ENCODE measurements at regions not wholly inside any gene's neighbourhood (a gene's known extent, or its start where the extent isn't known, plus 50 kb on each side); places are given as distances from the start of the nearest gene placed in this dataset.

DNA sequence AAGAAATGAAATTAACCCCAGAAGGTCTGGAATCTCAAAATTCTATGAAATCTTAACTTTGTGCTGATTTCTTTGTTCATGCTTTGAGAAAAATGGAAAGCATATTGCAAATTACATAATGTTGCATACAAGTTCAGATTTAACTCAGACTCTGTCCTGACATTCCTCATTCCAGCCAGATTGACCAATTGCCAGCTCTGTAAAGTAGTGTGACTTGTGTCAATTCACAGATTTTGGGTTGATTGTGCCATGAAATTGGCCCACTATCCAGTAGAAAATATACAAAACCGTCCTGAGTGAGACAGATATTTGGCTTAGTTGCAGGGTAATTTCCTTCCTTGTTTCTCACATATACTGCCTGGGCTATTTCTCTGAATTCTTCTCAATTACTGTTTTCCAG is 1312.6 kb downstream of the ROBO1 start:
- no peak for DNase-seq

DNA sequence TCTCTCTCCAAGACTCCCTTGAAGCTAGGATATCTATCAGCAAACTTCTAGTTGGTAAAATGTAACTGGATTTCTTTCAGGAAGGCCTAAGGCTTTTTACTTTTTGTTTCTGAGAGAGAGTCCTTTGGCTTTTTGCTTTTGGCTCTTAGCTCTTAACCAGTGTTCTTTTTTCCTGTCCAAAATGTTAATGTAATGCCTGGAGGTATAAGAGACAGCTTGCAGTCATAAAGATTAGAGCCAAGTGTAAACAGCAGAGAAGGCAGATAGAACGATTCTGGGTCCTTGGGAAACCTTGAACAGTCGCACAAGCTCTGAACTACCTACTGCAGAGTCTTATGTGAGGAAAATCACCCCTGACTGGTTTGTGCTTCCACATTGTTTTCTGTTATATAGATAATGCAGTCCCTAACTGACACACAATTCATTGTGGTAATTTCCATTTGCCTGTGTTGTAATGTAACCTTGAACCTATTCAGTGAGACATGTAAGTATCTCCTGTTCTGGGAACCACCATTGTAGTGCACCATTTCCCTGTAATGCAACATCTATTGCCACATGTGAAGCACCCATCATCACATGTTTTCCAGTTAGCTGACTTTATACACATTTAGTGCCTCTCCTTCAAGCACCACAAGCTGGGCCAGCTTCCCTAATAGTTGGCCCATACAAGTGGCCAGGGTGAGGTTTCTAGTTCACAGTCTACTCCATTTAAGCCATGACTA is 1311.9 kb downstream of the ROBO1 start:
- no peak for DNase-seq

DNA sequence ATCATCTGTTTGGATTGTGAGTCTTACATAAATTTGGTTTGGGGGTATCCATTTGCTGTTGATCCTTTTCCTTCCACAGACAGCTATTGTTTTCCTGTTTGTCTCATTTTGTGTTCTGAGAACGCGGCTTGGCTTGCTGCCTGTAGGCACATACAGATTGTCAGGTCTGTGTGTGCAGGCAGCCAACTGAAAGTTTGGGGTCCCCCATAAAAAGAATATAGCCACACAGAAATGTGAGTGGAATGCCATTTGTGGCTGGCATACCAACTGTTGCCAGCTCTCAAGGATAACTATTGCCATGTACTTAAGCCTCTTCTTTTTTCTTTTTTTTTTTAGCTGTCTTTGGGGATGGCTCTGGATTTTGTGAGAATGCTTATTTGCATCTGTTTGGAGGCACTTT is 1308.0 kb downstream of the ROBO1 start:
- DNase-seq: no peak

DNA sequence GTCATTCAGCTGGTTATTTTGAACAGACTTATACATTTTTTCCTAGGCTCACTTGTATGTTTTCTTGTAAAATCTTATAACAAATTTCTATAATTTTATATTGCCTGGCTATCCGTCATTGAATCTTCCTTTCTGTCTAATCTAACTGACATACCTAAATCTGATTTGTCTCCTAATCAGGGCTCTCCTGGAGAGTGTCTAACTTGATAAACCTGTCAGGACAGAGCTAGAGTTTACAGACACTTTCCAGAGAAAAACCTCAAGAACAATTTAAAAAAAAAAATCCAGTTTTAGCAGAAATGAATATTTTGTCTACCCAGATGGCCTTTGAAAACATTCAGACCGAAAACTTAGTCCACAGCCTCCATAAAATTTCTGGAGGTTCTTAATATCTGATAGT is 1305.8 kb downstream of the ROBO1 start:
- no peak for DNase-seq

DNA sequence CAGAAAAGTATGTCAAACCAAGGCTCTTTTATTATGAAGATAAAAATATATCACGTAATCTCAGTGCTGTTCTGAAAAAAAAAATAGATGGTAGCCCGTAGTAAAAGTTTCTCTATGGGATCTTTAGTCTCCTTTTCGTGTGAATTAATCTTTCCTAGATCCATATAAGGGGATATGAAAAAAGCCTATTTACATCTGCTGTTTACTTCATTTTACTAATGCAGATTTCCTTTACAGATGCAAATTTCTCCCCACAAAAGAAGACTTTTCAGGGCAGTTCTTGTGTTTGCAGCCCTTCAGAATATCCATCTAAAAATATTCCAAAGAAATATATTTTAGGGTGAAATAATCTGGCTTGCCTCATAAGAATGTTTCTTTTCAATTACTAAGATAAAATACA is 1291.7 kb downstream of the ROBO1 start:
- no peak for DNase-seq

DNA sequence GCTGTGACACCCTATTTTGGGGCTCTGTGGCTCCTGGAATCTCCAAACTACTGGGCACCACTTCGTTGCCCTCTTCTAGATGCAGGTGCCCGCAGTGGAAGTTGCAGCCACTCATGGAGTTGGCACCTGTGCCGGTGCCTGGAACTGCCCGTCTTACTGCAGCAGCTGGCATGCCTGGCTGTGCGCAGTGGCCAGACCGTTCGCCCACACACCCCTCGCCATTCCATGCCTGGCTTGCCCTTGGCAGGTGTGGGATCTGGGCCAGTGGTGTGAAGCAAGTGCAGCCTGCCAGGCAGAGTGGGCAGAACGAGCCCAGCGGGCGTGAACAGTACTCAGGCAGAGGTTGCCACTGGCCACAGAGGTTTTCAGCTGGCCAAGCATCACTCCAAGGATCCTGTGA is 1286.7 kb downstream of the ROBO1 start:
- DNase-seq: no peak

DNA sequence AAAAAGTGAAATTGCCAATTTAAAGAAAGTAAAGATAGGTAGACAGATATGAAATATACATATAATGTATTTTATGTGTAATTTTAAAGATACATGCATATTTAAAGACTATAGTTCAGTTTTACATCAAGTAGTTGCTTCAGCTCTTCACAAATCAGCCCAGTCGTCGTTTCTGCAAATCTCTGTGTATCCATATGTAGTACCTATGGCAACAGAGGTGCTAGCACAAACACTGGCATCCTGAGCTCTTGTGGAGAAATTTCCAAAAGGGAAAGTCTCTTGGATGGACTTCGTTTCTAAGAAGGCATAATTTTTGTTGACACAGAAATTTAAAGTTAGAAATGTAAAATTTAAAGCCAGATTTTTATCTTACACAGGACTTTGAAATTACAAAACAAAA is 1284.7 kb downstream of the ROBO1 start:
- no peak for DNase-seq

DNA sequence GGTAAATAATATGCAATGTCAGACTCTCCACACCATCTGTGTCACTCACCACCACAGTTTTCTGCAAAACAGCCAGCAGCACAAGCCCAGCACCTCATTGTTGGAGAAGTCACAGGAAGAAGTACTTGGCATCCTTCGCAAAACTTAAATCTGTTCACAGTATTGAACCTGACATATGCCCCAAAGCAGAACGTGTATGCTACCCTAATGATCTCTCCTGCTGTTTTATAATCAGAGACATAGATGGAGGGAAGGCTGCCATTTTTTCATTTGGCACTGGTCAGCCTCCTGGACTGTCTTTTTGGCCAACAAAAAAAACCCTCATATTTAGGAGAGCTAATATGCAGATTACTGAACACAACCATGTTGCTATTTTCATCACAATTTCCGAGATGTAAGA is 1272.9 kb downstream of the ROBO1 start:
- no peak for DNase-seq

DNA sequence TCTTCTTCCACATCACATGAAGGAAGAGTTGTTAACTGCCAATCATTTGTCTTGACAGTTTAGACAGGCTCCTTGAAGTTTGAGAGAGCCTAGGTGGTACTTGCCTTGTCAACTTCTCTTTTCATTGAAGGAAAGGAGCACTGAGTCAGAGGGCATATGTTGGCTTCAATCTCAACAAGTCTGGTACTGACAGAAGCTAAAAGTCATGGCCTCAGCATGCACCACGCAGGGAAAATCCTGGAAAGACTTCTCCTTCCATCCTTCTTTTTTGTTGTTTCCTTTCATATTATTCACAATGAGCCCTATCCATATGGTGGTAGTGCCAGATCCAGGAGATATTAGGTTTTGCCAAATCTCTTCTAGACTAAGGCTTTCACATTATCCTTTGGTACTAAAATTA is 1272.5 kb downstream of the ROBO1 start:
- DNase-seq: no peak

DNA sequence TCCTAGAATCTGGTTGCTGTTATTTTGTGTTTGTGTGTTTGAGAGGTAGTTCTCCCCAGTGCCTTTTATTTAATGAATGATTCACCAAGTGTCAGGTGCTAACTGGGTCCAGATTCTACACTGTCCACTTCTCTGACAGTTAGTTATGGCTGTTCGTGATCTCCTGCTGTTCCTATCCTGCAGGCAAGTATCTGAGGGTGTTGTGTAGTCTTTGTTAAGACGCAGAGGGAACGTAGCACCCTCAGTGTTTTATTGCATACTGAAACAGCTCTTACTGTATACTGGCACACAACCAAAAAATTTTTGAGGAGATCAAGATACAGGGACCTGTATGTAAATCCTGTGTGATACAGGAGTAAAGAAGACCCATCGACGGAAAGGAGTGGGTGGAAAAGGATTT is 1271.3 kb downstream of the ROBO1 start:
- DNase-seq: no peak

DNA sequence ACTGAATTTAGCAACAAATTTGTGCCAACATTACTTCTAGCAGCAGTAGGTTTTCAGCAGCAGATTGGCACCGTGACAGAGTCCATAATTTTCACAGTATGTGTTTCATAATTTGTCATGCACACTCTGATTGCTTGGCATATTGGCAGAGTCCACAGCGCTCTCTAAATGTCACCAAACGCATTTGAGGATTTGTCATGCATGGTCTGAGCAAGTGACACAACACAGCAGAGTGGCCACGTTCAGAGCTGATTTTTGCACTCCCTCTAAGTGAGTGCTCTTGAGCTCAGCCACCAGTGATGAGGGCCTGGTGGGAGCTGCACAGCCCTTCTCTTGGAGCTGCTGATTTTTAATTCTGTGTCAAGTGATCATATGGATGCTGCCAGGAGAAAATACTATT is 1270.8 kb downstream of the ROBO1 start:
- no peak for DNase-seq

DNA sequence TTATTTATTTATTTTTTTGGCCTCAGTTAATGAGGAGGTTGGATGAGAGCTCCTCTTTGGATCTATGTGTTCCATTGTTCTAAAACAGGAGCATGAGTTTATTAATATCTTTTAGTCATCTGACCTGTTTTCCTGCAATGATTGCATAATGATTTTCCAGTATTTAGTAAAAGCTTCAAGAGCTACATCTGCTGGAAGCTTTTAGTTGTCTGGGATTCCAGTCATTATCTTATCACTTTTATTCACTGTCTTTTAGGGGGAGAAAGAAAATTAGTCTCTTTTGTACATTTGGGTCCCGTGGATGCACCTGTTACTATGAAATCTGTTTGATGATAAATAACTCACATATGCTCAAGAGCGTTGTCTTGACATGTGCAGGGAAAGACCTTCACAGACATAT is 1270.0 kb downstream of the ROBO1 start:
- DNase-seq: peak; percentile 23

DNA sequence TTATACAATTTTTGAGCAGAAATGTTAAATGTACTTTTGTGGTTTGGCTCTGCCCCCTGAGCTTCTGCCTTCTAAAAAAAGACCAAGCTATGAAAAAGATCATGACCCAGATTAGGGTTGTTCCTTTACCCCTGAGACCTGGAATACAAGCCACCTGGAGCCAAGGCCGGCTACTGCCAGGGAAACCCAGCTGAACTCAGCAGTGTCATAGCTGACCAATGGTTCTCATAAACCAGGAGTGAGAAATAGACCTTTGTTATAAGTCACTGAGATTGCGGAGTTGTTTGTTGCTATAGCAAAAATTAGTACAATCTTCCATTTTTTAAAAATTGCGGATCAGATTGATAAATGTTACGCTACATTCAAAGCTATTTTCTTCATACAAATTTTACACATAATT is 1261.7 kb downstream of the ROBO1 start:
- peak; percentile 32 for DNase-seq

DNA sequence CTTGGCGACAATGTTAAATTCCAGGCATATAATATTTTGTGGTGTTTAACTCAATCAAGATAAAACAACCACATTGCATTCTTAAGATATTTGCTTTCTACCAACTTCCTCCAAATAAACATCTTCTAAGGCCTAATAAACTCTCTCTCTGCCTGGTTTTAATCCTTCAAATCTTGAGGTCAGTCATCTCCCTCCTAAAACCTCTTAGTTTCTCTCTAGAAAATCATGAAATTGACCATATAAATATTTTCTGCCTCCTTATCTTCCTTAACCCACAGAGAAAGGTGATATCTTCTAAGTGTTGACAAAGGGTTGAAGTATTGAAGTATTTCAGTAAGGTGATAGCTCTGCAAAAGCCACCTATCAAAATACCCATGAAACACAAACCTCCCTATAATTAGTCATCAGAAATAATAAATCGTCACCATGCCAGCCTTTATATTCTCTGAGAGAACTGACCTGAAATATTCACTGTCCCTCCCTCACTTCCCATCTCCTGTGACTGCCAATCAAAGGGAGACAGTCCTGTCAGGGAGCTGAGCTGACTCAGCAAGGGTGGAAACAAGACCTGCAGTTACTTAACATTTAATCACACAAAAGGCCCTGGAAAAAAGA is 1261.1 kb downstream of the ROBO1 start:
- peak; percentile 87 for DNase-seq

DNA sequence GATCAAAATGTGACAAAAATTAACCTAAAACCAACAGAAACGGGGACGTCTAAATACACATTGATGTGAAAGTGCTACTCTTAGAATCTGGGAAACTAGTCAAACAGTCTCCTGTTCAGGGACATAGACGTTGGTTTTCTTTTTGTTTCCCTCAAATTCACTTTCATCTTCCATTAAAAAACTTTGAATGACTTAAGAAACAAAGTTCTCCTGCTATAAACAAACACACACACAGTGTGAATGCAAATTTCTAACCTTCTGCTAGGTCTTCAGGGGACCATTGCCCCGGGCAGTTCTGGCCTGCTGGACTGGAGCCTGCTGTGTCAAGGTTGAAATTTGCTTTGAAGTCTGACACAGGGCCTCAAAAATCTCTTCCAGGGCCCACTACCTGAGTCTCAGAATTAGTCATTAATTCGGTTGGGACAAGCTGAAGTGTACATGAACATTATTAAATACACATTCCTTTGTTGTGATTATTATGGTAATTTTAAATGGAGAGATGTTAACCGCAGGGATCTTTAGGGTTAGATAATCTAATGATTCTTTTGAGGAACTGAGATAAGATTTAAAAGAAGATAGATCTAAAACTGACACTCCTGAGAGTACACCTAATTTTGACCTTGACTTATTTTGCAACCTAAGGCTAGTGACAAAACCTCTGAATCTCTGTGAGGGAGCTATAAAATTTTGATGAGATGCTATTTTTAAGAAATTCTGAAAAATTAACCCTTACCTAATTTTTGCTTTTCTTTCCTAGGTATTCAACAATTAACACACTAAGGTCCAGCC is 1260.4 kb downstream of the ROBO1 start:
- peak; percentile 50 for DNase-seq

DNA sequence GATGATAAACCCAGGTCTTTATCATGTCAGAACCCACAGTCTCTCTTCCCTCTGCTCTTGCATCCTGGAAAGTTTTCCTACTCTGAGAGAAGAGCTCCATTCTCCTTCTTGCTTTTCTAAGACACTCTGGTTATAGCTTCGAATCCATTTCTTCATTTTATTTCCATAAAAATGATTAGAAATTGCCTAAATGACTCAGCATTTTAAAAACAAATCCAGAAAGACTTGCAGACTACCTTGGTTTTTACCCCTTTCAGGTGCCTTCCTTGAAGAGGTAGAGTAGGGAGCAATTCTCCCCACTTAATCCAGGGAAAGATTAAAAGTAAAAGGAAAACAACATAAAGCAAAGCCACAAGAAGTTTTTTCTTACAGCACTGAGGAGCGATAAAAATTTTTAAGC is 1256.0 kb downstream of the ROBO1 start:
- DNase-seq: no peak

DNA sequence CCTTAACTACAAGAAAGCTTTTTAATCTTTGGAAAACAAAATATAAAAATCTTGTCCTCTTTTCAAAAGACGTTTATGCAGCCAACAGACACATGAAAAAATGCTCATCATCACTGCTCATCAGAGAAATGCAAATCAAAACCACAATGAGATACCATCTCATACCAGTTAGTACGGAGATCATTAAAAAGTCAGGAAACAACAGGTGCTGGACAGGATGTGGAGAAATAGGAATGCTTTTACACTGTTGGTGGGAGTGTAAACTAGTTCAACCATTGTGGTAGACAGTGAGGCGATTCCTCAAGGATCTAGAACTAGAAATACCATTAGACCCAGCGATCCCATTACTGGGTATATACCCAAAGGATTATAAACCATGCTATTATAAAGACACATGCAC is 1255.0 kb downstream of the ROBO1 start:
- peak; percentile 14 for DNase-seq

DNA sequence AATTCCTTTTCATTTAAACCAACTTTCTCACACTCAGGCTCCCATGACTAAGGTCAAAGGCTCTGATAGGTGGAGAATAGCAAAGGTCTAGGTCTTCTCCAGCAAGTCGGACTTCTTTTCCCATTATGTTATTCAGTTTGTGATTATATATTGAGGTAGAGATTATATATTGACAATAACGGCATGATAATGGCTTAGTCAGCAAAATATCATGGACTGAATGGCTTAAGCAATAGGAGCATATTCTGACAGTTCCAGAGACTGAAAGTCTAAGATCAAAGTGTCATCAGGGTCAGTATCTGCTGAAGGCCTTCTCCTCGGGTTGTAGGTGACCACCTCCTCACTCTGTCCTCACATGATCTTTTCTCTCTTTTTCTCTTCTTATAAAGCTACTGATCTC is 1251.4 kb downstream of the ROBO1 start:
- DNase-seq: no peak

DNA sequence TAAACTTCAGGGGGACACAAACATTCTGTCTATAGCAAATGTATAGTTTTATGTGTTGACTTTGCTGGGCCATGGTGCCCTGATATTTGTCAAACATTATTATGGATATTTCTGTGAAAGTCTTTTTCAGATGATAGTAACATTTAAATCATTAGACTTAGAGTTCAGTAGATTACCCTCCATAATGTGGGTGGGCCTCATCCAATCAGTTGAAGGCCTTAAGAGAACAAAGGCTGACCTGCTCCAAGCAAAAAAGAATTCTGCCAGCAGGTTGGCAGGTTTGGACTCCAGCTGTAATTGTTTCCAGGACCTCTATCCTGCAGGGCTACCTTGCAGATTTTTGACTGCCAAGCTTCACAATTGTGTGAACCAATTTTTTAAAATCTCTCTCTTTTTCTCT is 1250.9 kb downstream of the ROBO1 start:
- no peak for DNase-seq

DNA sequence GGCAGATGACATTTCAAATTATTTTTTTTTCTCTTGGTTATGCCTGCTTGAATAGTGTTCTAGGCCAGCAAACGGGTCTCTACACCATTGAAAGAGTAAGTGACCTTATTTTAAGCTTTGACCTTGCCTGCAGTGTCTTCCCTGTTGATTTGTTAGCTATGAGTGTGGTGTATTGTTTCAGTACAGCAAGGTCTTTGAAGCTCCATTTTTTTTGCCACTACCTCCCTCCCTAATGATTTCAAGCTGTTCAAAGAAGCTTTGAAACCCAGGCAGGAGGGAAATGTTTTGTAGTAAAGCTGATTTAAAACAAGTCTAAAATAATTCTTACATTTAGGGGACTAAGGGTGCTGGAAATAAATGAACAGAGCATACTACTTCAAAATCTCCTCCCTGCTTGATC is 1249.8 kb downstream of the ROBO1 start:
- no peak for DNase-seq

DNA sequence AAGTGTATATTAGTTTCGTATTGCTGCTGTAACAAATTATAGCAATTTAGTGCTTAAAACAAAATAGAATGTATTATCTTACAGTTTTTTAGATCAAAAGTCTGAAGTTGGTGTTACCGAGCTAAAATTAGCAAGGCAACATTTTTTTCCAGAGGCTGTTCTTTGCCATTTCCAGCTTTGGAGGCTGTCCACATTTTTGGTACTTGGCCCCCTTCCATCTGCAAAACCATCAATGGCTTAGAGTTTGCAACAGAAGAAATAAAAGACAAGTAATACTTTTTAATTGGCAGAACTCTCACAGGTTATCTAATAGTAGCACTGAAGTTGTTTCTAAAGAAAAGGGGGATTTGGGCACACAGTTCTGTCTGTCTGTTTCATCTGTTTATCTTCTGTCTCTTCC is 1248.5 kb downstream of the ROBO1 start:
- no peak for DNase-seq

DNA sequence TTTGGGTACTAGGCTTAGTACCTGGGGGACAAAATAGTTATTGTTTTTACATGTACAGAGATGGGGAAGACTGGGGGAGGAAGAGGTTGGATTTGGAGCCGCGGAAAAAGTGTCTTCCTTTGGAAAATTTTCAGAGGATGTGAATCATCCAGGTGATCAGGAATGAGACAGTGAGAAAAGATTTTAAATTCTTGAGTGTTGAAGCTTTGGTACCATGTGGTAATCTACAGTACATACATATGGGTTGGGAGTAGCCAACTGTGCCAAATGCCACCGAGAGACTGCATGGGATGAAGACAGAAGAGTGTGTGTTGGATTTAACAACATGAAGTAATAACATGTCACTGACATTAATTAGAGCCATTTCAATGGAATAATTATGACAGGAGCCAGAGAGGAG is 1238.2 kb downstream of the ROBO1 start:
- DNase-seq: no peak

DNA sequence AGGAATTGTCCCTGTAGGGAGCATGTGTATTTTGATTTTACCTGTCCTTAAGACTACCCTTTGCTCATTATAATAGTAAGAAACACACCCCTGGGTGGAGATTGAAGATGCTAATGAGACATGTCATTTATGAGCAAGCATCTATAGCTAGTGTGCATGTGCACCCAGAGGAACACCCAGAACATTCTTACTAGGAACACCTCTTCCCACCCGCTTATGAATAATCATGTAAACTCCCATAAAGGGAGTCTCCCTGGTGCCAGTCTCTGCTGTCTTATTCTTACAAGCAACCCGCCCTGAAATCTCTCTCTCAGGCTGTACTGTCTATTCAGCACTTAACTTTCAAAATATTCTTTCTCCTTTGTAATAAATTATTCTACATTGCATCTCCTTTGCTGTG is 1227.3 kb downstream of the ROBO1 start:
- no peak for DNase-seq

DNA sequence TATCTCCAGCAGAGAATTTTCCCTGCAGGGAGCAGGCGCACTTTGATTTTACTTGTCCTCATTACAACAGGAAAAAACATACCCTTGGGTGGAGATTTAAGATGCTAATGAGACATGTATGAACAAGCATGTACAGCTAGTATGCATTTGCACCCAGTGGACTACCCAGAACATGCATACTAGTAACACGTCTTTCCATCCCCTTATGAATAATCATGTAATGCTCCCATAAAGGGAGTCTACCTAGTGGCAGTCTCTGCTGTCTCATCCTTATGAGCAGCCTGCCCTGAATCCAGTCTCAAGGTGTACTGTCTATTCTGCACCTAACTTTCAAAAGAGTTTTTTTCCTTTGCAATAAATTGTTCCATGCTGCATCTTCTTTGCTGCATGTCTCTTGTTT is 1222.0 kb downstream of the ROBO1 start:
- DNase-seq: no peak
